C4-2B (cell line): ENCODE measurements at regions not wholly inside any gene's neighbourhood (a gene's known extent, or its start where the extent isn't known, plus 50 kb on each side); places are given as distances from the start of the nearest gene placed in this dataset.

Experiments
- ZFX ChIP-seq: fragments of 450-650 bp; IDR thresholded peaks from 2 replicates; pipeline ENCODE4 v1.6.1; 2017
- TF ChIP-seq, protein P1 (sequence below): fragments of 450-650 bp; conservative IDR thresholded peaks from 2 replicates; pipeline ENCODE4 v1.5.1; 2017; ENCODE audit warnings: mild to moderate bottlenecking

DNA sequence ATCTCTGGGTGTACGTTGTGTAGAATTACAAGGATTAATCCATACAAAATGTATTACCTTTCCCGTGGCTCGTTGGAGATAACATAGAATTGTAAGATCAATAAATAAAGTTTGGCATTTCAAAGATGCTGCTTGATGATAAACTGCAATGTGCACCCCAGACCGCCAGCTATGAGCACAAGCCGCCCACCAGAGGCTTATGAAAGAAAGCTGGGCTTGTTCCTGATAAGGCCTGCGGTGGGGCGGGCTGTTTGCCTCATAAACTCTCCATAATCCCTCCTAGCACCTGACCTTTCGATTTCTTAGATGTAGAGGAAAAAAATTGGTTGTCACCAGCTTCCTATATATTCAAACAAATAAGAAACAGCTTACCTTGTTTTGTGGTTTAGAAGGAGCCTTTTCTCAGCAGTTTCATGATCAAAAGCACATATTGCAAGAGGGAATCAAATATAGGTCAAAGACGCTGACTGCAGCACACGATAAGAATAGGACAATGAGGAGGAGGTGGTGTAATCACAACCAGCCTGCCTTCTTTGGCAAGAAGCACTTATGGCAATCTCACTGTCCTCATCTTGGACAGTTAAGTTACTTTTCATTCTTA lies 293.6 kb downstream of the RMST start:
- TF ChIP-seq, protein P1, sequence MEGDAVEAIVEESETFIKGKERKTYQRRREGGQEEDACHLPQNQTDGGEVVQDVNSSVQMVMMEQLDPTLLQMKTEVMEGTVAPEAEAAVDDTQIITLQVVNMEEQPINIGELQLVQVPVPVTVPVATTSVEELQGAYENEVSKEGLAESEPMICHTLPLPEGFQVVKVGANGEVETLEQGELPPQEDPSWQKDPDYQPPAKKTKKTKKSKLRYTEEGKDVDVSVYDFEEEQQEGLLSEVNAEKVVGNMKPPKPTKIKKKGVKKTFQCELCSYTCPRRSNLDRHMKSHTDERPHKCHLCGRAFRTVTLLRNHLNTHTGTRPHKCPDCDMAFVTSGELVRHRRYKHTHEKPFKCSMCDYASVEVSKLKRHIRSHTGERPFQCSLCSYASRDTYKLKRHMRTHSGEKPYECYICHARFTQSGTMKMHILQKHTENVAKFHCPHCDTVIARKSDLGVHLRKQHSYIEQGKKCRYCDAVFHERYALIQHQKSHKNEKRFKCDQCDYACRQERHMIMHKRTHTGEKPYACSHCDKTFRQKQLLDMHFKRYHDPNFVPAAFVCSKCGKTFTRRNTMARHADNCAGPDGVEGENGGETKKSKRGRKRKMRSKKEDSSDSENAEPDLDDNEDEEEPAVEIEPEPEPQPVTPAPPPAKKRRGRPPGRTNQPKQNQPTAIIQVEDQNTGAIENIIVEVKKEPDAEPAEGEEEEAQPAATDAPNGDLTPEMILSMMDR = no peak
- no peak for TF ChIP-seq ZFX
